Skeletal muscle tissue (tissue), 3 donors: ENCODE measurements at regions not wholly inside any gene's neighbourhood (a gene's known extent, or its start where the extent isn't known, plus 50 kb on each side); places are given as distances from the start of the nearest gene placed in this dataset.

Source experiments
- H3K27ac ChIP-seq: one replicate; pipeline ENCODE4 v1.7.0; 2013; ENCODE audit warnings: mild to moderate bottlenecking, low read depth, low read length, inconsistent platforms
- H3K27me3 ChIP-seq, 3 donors: one replicate each; pipeline ENCODE4 v1.7.0; 2013; ENCODE audit warnings: low read length in 3 of 3; ENCODE audit not compliant: control insufficient read depth in 3 of 3, insufficient read depth in 3 of 3
- H3K36me3 ChIP-seq, 3 donors: one replicate each; pipeline ENCODE4 v1.7.0; 2013; ENCODE audit warnings: low read length in 3 of 3; ENCODE audit not compliant: control insufficient read depth in 3 of 3, insufficient read depth in 3 of 3
- H3K4me1 ChIP-seq, 3 donors: one replicate each; pipeline ENCODE4 v1.7.0; 2013; ENCODE audit warnings: low read length in 3 of 3, mild to moderate bottlenecking in 3 of 3; ENCODE audit not compliant: control insufficient read depth in 3 of 3, insufficient read depth in 3 of 3
- H3K4me3 ChIP-seq, 3 donors: one replicate each; pipeline ENCODE4 v1.7.0; 2013; ENCODE audit warnings: low read length in 3 of 3
- H3K9ac ChIP-seq, 3 donors: one replicate each; pipeline ENCODE4 v1.7.0; 2013; ENCODE audit warnings: low read length in 3 of 3, mild to moderate bottlenecking in 3 of 3, moderate library complexity in 2 of 3, low read depth in 1 of 3
- H3K9me3 ChIP-seq, 3 donors: one replicate each; pipeline ENCODE4 v1.7.0; 2013; ENCODE audit warnings: low read length in 3 of 3; ENCODE audit not compliant: control insufficient read depth in 3 of 3
- donor health status: Osteomylitis.

DNA sequence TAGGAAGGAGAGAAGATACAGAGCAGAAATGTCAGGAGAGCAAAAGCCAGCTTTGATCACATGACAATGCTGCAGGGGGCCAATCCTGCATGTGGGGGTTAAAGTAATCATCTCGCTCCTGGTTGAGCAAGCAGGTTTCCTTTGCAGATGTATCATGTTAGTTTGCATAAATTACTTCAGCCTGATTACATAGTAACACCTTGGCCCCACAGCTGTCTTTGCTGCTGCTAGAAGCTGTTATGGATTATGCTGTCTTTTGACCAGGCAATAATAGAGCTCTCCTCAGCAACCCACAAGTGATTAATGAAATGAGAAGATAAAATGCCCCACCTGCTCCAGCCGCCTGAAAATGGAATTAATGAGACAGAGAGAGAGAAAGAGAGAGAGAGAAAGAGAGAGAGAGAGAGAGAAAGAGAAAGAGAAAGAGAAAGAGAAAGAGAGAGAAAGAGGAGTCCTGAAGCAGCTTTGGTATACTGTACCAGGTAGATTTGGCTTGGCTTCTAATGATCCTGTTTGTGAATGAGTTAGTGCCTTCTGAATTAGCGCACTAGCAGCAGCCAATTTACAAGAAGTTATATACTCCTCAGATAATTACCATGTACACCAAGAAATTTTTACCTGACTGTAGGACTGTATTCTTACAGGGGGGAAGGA is 174.3 kb upstream of the RORB start:
- Histone ChIP-seq H3K9me3 (no peaks in the 10 kb centered on the region), H3K4me3 (no peak overlapping the region), H3K36me3 (no peaks in the 10 kb centered on the region), H3K4me1 (no peaks in the 10 kb centered on the region), H3K9ac (no peak overlapping the region), H3K27ac (no peak overlapping the region), H3K27me3 (no peaks in the 10 kb centered on the region)

DNA sequence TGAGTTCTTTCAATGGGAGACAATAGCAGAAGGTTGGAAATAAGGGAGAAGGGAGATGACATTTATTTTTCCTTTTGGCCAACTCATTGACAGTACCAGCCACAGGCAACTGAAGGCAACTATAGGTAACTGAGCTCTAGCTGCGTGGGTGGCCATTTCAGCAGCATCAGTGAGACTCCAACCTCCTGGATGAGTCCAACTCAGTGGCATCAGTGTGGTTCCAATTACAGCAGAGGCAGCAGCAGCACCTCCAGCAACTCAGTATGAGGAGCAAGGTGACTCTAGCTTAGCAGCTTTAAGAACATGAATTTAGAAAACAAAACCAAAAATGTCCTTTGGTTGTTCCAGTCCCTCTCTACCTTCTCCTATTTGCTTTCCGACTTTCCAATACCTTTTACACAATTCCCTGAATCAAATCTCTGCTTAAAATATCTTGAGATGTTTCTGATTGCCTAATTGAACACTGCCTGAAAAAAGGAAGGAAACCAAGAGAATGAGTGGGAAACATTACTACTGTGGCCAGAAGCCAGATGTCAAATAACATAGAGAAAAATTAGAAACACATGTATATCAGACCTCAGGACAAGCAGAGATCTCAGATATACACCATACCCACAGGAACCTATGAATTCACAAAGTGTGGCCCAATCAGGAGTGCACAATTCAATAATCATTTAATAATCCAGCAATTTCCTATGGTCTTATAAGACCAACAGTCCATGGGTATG is 166.5 kb upstream of the RORB start:
- no peak overlapping the region for H3K27ac ChIP-seq
- H3K4me3 ChIP-seq = no peak overlapping the region
- no peaks in the 10 kb centered on the region for H3K4me1 ChIP-seq
- no peaks in the 10 kb centered on the region for H3K36me3 ChIP-seq
- no peaks in the 10 kb centered on the region for H3K9me3 ChIP-seq
- no peaks in the 10 kb centered on the region for H3K27me3 ChIP-seq
- no peak overlapping the region for H3K9ac ChIP-seq

DNA sequence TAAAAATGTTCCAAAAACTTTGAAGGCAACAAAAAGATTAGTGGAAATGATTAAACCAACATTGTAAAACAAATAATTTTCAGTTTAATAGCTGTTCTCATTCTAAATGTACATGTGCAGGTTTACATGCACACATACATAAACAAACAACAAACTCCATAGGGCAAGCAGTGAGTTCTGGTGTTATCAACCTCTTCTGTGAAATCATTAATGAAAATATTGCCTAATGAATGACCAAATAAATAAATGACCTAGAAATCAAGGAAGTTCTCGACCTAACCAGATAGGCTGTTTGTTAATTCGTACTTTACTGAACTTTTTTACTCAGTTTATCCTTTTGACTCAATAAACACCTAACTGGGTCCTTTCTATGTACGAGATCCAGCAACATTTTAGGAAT is 165.5 kb upstream of the RORB start:
- Histone ChIP-seq H3K36me3 (no peaks in the 10 kb centered on the region), H3K4me3 (no peak overlapping the region), H3K4me1 (no peaks in the 10 kb centered on the region), H3K9me3 (no peaks in the 10 kb centered on the region), H3K27me3 (no peaks in the 10 kb centered on the region), H3K27ac (no peak overlapping the region), H3K9ac (no peak overlapping the region)

DNA sequence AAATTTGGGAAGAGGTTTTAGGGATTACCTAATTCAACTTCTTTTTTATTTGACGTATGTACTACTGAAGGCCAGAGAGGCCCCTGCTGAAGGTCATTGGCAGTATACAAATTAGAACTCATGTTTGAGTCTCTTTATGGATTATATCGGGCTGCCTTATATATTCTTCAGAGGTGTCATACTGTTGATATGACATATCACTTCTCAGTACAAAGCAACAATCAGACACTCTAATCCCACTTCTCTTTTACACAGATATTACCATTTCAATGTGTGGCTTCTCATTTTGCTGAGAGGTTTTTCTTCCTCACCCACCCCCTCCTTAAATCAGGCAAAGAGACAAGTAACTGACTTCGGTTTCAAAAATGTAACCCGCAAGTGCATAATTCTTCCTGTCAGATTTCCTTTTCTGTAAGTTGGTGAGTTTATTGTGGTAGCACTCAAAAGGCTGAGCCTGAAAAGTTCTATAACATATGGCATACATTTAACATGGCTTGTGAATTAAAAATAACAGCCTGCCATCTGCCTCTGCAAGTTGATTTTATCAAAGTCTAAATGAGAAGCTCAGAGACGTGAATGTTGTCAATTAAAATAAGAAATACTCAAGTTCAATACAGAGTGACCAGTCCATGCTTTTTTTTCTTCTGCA is 163.6 kb upstream of the RORB start:
- Histone ChIP-seq H3K27ac (no peak overlapping the region), H3K9me3 (no peaks in the 10 kb centered on the region), H3K4me1 (no peaks in the 10 kb centered on the region)

DNA sequence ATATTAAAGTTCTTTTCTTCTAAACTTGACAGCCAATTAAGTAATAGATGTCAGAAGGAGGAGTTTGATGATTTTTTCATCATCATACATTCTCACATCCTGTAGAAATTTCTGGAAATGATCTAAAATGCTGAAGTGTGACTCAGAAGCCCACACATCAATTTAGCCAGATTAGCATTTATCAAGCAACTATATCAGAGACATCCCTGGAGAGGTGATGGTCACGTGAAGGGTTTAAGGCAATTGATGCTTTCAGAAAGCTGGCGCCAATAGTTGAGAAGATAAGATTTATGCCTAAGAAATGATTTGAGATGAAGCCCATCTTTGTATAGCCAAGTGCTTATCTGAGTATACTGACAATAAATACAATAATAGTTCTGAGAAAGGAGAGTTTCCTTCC is 162.9 kb upstream of the RORB start:
- no peak overlapping the region for H3K4me3 ChIP-seq
- no peak overlapping the region for H3K9ac ChIP-seq
- no peaks in the 10 kb centered on the region for H3K36me3 ChIP-seq
- H3K27ac ChIP-seq = no peak overlapping the region
- H3K9me3 ChIP-seq = no peaks in the 10 kb centered on the region
- H3K4me1 ChIP-seq = no peaks in the 10 kb centered on the region
- H3K27me3 ChIP-seq = no peaks in the 10 kb centered on the region

More for the DNA sequence above, 163.6 kb upstream of the RORB start:
- Histone ChIP-seq H3K36me3 (no peaks in the 10 kb centered on the region), H3K27me3 (no peaks in the 10 kb centered on the region), H3K4me3 (no peak overlapping the region), H3K9ac (no peak overlapping the region)

DNA sequence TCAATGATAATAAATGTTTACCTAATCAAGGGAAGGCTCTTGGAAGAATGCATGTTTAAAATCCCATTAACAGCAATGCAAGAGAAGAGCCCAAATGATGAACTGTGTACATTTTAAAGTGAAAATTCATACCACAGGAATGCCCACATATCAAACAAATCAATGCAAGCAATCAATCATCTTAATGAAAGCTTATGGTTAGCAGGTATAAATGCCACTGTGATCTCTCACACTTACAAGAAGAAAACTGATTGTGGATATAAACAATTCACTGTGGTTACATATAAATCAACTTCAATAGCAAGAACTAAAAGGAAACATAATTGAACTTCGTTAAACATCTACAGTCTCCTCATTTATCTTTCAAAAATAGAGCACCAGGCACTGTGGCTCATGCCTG is 161.0 kb upstream of the RORB start:
- Histone ChIP-seq H3K4me1 (no peaks in the 10 kb centered on the region), H3K27me3 (no peaks in the 10 kb centered on the region), H3K36me3 (no peaks in the 10 kb centered on the region), H3K9me3 (no peaks in the 10 kb centered on the region), H3K27ac (no peak overlapping the region), H3K9ac (no peak overlapping the region), H3K4me3 (no peak overlapping the region)

DNA sequence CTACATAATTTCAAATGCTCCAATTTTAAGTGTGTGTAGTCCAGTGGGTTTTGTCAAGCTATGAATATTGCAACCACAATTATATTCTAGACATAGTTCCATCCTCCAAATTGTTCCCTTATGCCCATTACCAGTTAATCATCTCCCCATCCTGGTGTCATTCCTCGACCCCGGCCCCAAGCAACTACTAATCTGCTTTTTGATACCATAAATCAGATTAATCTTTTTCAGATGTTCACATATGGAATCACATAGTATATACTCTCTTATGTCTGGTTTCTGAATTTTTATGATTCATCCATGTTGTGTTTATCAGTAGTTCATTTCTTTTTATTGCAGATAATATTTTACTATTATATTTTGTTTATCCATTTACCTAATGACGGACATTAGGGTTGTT is 148.4 kb upstream of the RORB start:
- no peaks in the 10 kb centered on the region for H3K4me1 ChIP-seq
- H3K27ac ChIP-seq = no peak overlapping the region

DNA sequence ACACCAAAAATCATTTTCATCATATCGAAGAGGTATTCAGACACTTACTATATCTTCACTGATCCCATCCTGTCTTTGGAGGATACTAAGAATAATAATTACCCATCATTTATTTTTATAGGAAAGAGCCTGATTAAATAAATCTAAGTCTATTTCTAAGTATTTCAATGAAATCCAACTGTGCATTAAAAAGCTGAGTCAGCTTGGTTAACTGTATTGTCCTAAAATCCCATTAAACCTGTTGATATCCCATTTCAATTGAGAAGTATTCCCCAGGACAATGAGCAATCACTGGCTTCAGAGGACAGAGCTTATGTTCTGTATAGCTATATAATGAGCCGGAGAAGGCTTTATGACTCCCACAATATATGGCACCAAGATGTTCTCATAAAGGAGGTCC is 142.0 kb upstream of the RORB start:
- Histone ChIP-seq H3K4me3 (no peak overlapping the region), H3K4me1 (no peaks in the 10 kb centered on the region), H3K27ac (no peak overlapping the region), H3K27me3 (no peaks in the 10 kb centered on the region), H3K9me3 (no peaks in the 10 kb centered on the region), H3K9ac (no peak overlapping the region), H3K36me3 (no peaks in the 10 kb centered on the region)

More for the DNA sequence above, 148.4 kb upstream of the RORB start:
- no peaks in the 10 kb centered on the region for H3K9me3 ChIP-seq
- H3K4me3 ChIP-seq = no peak overlapping the region
- H3K9ac ChIP-seq = no peak overlapping the region
- no peaks in the 10 kb centered on the region for H3K27me3 ChIP-seq
- no peaks in the 10 kb centered on the region for H3K36me3 ChIP-seq

DNA sequence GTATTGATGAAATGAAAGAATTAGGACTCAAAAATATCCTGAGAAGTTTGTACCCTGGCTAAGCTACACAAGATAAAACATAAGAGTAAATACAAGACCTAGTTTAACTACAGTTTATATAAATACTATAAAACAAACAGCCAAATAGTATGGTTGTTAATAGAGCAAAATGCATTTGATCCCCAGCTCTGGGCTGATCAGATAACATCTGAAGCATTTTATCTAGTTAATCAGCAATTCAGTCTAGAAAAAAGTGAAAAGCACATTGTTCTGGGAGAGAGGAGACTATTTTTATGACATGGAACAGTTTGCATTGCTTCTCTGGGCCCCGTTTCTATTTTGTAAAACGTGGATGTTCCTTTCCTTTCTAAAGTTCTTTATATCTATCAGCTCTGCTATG is 139.6 kb upstream of the RORB start:
- Histone ChIP-seq H3K36me3 (no peaks in the 10 kb centered on the region), H3K9me3 (no peaks in the 10 kb centered on the region), H3K4me1 (no peaks in the 10 kb centered on the region), H3K27me3 (no peaks in the 10 kb centered on the region), H3K4me3 (no peak overlapping the region), H3K9ac (no peak overlapping the region), H3K27ac (no peak overlapping the region)

DNA sequence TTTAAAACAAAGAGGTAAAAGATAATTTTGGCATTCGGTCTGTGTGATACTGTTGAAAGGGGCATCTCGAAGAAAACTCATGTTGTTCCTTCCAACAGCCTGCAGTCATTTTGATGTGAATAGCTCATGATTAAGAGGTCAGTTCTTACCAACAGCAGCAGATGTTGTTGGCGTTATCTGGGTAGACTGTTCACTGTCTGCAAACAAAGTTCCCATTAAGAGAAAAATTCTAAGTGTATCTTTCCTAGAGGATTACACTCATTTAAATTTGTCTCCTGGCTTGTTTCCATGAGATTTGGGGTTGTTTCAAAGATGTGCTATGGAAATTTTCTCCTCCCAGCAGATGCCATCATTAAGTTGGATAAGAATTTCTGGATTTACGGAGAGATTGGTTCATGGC is 138.2 kb upstream of the RORB start:
- no peak overlapping the region for H3K4me3 ChIP-seq

More for the DNA sequence above, 138.2 kb upstream of the RORB start:
- Histone ChIP-seq H3K27ac (no peak overlapping the region), H3K36me3 (no peaks in the 10 kb centered on the region), H3K9ac (no peak overlapping the region), H3K27me3 (no peaks in the 10 kb centered on the region), H3K4me1 (no peaks in the 10 kb centered on the region), H3K9me3 (no peaks in the 10 kb centered on the region)
